Activated T-cell treated with anti-CD3 and anti-CD28 coated beads for 48 hours (primary cell): ENCODE measurements at regions not wholly inside any gene's neighbourhood (a gene's known extent, or its start where the extent isn't known, plus 50 kb on each side); places are given as distances from the start of the nearest gene placed in this dataset.
"Not testable (repeated sequence)": the region's sequence is repeated elsewhere in the genome, so short reads cannot be mapped to it uniquely, and the experiment has no call there.

Experiments
- DNase-seq: peaks from one replicate; pipeline ENCODE4 v3.0.0-alpha.2; 2020; ENCODE audit warnings: low read depth

GRCh38 chr19:30103981-30104380 lies 161.9 kb downstream of the URI1 start:
- DNase-seq: no peak

DNA sequence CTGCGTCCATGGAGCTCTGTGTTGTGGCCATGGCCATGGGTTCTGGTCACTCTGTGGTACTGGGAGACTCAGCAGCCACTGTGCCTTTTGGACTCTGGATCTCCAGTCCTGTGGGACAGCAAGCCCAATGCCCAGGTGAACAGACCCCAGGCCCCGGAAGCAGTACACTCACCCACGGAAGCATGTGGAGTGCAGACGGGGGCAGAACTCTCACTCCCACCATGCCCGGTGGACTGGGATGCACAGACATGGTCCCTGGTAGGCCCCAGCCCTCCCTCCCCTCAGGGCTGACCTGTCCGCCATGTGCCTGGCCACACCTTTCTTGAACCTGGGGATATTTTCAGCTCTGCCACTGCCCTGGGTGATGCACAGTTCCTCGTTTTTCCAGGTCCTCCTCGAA lies 163.3 kb downstream of the URI1 start:
- DNase-seq: no peak

DNA sequence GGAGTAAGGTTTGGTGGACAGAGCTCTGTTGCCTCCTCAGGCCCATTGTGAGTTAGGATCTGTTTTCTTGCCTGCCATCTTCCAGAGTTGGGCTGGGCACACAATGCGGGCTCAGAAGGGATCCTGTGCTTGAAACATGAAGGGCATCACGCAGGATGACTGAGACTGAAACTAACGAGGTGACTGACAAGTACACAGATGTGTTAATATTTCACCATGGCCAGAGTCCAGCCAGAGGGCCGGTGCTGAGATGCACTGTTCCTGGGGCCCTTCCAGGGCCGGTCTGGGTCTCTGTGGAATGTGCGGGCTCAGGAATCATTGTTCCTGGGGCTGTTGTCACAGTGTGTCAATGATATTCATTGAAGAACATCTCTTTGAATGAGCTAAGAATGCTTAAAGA lies 163.7 kb downstream of the URI1 start:
- no peak for DNase-seq

- no peak for DNase-seq
Observed at GRCh38 chr19:30106417-30107095, 164.5 kb downstream of the URI1 start.

DNA sequence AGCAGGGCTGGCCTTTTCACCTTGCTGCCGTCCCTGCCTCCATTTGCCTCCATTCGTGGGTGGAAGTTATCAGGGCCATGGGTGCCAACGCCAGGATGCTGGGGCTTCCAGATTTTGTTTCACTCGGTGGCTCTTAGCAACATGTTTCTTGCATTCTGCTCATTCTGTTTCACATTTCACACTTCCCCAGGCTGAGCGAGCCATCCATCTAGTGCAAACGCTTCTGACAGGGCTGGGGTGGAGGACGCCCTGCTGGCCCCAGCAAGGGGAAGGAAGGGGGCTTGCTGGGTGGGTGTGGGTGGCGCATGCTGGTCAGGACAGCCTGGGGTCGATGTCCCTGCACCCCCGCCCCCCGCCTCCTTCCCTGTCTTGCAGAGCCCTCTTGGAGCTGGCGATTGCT lies 165.2 kb downstream of the URI1 start:
- DNase-seq: no peak

DNA sequence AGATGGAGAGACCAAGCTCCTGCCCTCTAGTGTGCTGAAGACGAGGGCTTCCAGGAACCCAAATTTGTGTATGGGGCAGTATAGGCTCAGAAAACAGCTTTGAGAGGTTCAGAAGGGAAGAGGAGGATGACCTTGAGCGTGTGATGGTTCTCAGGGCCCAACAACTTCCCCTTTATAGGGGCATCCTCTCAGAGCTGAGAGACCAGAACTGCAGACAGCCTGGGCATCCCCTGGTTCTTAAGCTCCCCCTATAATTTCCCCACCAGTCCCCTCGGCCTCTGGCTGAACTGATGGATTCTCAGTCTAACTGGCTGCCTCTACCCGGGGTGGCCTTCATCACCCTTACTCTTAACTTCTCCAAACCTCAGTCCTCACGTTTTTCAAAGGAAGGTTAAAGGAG lies 167.5 kb downstream of the URI1 start:
- DNase-seq: no peak

DNA sequence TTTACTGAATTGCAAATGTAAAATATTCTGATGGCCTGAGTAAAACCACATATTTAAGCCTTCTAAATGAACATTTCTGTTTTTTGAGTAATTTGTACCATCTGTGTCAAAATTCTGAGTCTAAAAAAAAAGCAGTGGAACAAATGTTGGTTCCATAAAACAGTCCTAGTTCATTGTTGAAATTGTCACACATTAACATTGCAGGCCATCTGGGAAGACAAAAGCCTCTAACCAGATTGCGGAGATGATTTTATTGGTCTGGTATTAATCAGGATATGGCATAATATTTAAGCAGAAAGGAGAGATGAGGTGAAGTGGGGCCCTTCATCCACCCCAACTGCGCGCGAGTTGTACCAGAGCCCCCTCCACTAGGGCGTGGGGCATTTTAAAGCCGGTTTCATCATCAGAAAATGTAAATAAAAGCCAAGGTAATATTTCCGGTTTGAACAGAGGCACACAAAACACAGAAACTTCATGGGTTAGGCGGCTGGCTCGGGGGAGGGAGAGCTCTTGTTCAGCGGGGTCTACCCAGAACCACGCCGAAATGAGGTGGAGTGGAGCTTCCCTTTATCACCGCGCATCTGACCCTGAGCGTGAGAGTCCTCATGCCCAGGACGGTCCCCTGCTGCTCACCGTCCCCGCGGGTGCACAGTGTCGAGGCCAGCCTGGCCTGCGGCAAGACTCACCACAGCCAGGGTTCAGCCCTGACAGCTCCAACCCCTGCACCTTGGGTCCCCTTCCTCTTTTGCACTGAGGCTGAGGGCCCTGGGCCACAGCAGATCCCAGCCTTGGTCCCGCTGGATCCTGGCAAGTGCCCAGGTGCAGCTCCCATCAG lies 169.2 kb downstream of the URI1 start:
- DNase-seq: no peak

GRCh38 chr19:30112171-30112570 lies 170.1 kb downstream of the URI1 start:
- no peak for DNase-seq

- DNase-seq: no peak
Observed at GRCh38 chr19:30112666-30113065, 170.6 kb downstream of the URI1 start.

DNA sequence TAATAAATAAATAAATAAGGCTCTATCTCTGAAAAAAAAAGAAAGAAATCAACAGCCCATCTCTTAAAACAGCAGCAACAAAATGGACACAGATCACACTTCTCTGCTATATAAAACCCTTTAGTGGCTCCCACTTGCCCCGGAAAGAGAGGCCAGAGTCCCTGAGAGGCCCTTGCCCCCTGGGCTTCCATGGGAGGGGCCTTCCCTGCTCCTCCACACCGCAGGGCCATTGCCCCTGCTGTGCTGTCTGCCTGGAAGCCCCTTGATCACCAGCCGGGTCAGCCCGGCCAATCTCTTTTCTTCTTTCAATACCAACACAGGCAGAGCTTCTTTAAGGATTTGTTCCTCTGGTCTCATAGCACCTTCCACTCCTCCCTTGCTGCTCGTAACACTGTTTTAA lies 171.1 kb downstream of the URI1 start:
- no peak for DNase-seq

DNA sequence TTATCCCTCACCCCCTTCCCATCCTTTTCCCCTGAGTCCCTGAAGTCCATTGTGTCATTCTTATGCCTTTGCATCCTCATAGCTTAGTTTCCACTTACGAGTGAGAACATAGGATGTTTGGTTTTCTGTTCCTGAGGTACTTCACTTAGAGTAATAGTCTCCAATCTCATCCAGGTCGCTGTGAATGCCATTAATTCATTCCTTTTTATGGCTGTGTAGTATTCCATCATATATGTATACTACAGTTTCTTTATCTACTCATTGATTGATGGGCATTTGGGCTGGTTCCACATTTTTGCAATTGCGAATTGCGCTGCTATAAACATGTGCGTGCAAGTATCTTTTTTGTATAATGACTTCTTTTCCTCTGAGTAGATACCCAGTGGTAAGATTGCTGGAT lies 172.1 kb downstream of the URI1 start:
- not testable (repeated sequence) for DNase-seq

DNA sequence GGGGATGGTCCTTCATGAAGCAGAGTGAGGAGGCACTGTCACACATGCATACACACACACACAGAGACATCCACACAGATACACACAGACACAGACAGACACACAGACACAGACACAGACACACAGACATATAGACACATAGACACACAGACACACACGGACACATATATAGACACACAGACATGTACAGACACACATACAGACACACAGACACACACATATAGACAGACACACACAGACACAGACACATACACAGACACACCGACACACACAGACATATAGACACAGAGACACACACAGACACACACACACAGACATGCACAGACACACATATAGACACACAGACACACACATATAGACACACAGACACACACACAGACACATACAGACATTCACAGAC lies 173.9 kb downstream of the URI1 start:
- DNase-seq: no peak

DNA sequence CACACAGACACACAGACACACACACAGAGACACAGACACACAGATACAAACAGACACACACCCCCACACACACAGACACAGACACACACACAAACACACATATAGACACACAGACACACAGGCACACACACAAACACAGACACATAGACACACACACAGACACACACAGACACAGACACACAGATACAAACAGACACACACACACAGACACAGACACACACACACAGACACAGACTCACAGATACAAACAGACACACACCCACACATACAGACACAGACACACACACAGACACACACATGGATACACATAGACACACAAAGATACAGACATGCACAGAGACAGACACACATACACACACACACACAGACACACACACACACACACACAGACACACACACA lies 174.5 kb downstream of the URI1 start:
- DNase-seq: no peak

DNA sequence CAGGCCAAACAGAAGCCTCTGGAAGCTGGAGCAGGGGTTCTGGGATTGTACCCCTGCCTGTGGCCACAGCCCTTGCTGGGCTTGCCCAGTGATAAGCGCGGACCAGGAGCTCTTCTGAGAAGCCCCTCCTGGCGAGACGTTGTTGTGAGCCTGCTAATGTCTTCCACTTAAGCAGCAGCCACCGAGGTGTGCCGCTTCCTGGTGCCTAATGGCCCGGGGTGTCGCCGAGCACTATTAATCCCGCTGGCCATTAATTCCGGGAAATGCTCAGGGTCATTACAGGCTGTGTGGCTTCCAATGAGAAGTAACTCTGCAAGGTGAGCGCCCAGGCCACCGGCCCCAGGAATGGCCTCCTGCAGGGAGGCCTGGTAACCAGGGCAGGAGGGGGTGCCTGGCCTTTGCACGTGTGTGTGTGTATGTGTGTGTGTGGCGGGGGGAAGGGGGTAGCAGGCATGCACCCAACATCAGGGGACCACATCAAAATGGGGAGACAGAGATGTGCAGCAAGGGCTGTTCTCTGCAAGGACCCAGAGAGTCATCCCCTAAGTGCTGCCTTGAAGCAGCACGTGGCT lies 175.0 kb downstream of the URI1 start:
- DNase-seq: no peak

- DNase-seq: no peak
Observed at GRCh38 chr19:30117636-30118145, 175.7 kb downstream of the URI1 start.

- no peak for DNase-seq
Observed at GRCh38 chr19:30118221-30118620, 176.2 kb downstream of the URI1 start.

DNA sequence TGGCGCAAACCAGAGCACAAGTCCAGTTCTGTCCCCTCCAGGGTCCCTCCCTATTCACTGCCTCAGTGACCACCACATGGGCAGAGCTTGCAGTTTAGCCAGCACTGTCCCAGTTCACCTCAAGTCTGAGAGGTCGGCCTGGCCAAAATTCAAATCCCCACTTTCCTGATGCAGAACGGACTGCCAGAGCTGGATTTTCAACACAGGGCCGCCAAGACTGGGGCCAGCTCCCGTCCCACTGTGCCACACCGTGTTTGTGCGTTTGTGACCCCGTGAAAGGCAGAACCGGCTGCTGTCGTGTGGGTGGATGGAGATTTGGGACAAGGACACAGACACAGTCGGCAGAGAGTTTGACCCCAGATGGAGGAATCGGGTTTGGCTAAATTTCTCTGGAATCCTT lies 176.7 kb downstream of the URI1 start:
- DNase-seq: no peak

DNA sequence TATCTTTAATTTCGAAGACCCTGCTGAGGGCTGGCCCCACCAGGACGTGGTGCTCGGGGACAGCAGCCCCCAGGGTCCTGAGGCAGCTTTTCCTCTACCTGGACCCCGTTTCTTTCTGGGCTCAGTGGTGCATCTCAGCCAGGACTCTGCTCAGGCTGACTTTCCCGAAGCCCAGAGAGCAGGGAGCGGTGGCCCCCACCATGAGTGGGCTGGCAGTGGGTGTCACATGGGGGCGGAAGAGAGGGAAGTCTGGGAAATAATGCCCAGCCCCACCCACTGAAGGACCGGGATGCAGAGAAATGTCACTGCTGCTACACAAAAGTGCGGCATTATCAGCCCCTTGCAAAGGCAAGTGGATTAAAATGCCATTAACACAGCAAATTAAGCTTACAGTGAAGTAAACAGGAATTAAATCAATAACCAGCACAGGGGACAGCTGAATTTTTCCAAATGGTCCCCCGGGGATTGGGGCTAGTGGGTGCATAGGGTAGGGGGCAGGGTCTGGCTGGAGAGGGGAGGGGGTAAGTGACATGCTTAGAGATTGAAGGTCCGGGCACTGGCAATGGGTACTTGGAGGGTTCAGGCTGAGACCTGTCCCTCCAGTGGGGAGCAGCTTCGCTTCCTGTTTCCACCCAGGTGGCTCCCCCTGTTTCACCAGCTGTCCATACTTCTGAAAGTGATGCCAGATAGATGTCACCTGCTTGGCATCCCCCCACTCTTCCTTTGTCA lies 177.3 kb downstream of the URI1 start:
- DNase-seq: no peak

GRCh38 chr19:30120860-30121484 lies 178.9 kb downstream of the URI1 start:
- no peak for DNase-seq

DNA sequence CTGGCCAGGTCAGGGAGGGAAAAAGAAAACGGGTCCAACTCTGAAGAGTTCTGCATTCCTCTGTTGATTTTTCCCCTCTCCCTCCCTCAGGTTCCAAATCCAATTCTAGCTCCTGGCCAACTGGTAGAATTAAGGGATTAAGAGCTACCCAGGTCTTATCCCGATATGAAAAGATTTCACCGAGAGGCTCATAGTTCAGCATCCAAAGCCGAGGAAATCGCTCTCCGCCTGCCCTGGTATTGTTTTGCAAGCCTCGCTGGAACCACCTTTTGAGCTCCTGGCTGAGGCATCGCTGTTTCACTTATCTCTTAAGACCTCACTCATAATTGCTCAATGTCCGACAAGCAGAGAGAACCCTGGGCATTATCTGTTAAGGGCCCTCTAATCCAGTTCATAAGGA lies 180.4 kb downstream of the URI1 start:
- DNase-seq: no peak

- DNase-seq: no peak
Observed at GRCh38 chr19:30123119-30123518, 181.1 kb downstream of the URI1 start.

GRCh38 chr19:30123611-30124010 lies 181.6 kb downstream of the URI1 start:
- no peak for DNase-seq
